Neural cell (in vitro differentiated cells): ENCODE measurements at regions not wholly inside any gene's neighbourhood (a gene's known extent, or its start where the extent isn't known, plus 50 kb on each side); places are given as distances from the start of the nearest gene placed in this dataset.

ENCODE experiments used
- H2AFZ ChIP-seq: fragments of 200-600, 300-800 bp; sonication (generic), shearing (Covaris generic); 2 replicates; pipeline ENCODE4 v1.6.0; 2014; ENCODE audit warnings: low read depth, mild to moderate bottlenecking, antibody characterized with exemption, low read length, moderate library complexity
- H3F3A ChIP-seq: fragments of 200-600 bp; shearing (Covaris generic); 2 replicates; pipeline ENCODE4 v1.6.1; 2016; ENCODE audit warnings: mild to moderate bottlenecking, moderate library complexity, mixed read lengths, antibody characterized with exemption, low read length; ENCODE audit not compliant: insufficient read depth, poor library complexity, severe bottlenecking
- H3K27ac ChIP-seq: fragments of 200-600, 300-800 bp; sonication (generic), shearing (Covaris generic); 2 replicates; pipeline ENCODE4 v1.5.1; 2014; ENCODE audit warnings: mild to moderate bottlenecking, low read length, moderate library complexity
- H3K27me3 ChIP-seq: fragments of 300-800, 200-600 bp; sonication (generic), shearing (Covaris generic); 2 replicates; pipeline ENCODE4 v1.6.0; 2014; ENCODE audit warnings: mild to moderate bottlenecking, low read depth, low read length, moderate library complexity; ENCODE audit not compliant: insufficient read depth
- H3K36me3 ChIP-seq: fragments of 300-800, 200-600 bp; sonication (generic), shearing (Covaris generic); 2 replicates; pipeline ENCODE4 v1.5.1; 2014; ENCODE audit warnings: mild to moderate bottlenecking, antibody characterized with exemption, low read length, moderate library complexity; ENCODE audit not compliant: insufficient read depth
- H3K4me2 ChIP-seq: fragments of 300-800, 200-600 bp; sonication (generic), shearing (Covaris generic); 2 replicates; pipeline ENCODE4 v1.6.0; 2014; ENCODE audit warnings: mild to moderate bottlenecking, low read length
- H3K4me3 ChIP-seq: fragments of 300-800, 200-600 bp; sonication (generic), shearing (Covaris generic); 2 replicates; pipeline ENCODE4 v1.5.1; 2014; ENCODE audit warnings: mild to moderate bottlenecking, low read length, moderate library complexity
- H3K79me2 ChIP-seq: fragments of 200-600 bp; shearing (Covaris generic); replicated peaks from 2 replicates; pipeline ENCODE4 v1.6.0; 2014; ENCODE audit warnings: mild to moderate bottlenecking, low read length, moderate library complexity; ENCODE audit not compliant: insufficient read depth
- H3K9ac ChIP-seq: fragments of 300-800, 200-600 bp; sonication (generic), shearing (Covaris generic); 2 replicates; pipeline ENCODE4 v1.6.1; 2016; ENCODE audit warnings: mild to moderate bottlenecking, low read length, mixed read lengths
- H3K9me2 ChIP-seq: fragments of 200-600 bp; shearing (Covaris generic); 2 replicates; pipeline ENCODE4 v1.6.1; 2016; ENCODE audit warnings: mild to moderate bottlenecking, low read length, mixed read lengths; ENCODE audit not compliant: insufficient read depth
- H3K9me3 ChIP-seq: fragments of 200-600, 300-800 bp; sonication (generic), shearing (Covaris generic); 2 replicates; pipeline ENCODE4 v1.6.1; 2016; ENCODE audit warnings: mild to moderate bottlenecking, mixed run types, low read length, moderate library complexity, mixed read lengths
- H4K20me1 ChIP-seq: fragments of 200-600 bp; shearing (Covaris generic); 2 replicates; pipeline ENCODE4 v1.6.1; 2016; ENCODE audit warnings: mild to moderate bottlenecking, mixed run types; ENCODE audit not compliant: insufficient read depth
- CTCF ChIP-seq: fragments of 450-650 bp; IDR thresholded peaks from 2 replicates; pipeline ENCODE4 v1.5.1; 2014; ENCODE audit warnings: antibody characterized with exemption, mild to moderate bottlenecking, moderate library complexity; ENCODE audit not compliant: poor library complexity, severe bottlenecking
- EP300 ChIP-seq: fragments of 450-650 bp; conservative IDR thresholded peaks from 2 replicates; pipeline ENCODE4 v1.6.1; 2014; ENCODE audit warnings: antibody characterized with exemption, mild to moderate bottlenecking, moderate library complexity; ENCODE audit not compliant: poor library complexity, severe bottlenecking
- EZH2 ChIP-seq: fragments of 200-600, 300-800 bp; shearing (Covaris generic), sonication (generic); IDR thresholded peaks from 2 replicates; pipeline ENCODE4 v1.6.1; 2014; ENCODE audit warnings: antibody characterized with exemption, low read length, borderline replicate concordance, mild to moderate bottlenecking; ENCODE audit not compliant: insufficient read depth, poor library complexity, severe bottlenecking
- MXI1 ChIP-seq: fragments of 450-650 bp; conservative IDR thresholded peaks from 2 replicates; pipeline ENCODE4 v1.6.1; 2014; ENCODE audit warnings: antibody characterized with exemption, mild to moderate bottlenecking; ENCODE audit not compliant: poor library complexity, severe bottlenecking
- POLR2AphosphoS5 ChIP-seq: IDR thresholded peaks from 2 replicates; pipeline ENCODE4 v1.6.1; 2012
- RAD21 ChIP-seq: fragments of 450-650 bp; conservative IDR thresholded peaks from 2 replicates; pipeline ENCODE4 v1.6.1; 2014; ENCODE audit warnings: antibody characterized with exemption, mild to moderate bottlenecking, moderate library complexity
- SMC3 ChIP-seq: fragments of 450-650 bp; conservative IDR thresholded peaks from 2 replicates; pipeline ENCODE4 v1.6.1; 2014; ENCODE audit warnings: antibody characterized with exemption, mild to moderate bottlenecking, moderate library complexity; ENCODE audit not compliant: poor library complexity
- TAF1 ChIP-seq: IDR thresholded peaks from 2 replicates; pipeline ENCODE4 v1.6.1; 2012; ENCODE audit warnings: low read depth
- TF ChIP-seq, protein P1 (sequence below): IDR thresholded peaks from 2 replicates; pipeline ENCODE4 v1.6.1; 2012; ENCODE audit warnings: borderline replicate concordance

DNA sequence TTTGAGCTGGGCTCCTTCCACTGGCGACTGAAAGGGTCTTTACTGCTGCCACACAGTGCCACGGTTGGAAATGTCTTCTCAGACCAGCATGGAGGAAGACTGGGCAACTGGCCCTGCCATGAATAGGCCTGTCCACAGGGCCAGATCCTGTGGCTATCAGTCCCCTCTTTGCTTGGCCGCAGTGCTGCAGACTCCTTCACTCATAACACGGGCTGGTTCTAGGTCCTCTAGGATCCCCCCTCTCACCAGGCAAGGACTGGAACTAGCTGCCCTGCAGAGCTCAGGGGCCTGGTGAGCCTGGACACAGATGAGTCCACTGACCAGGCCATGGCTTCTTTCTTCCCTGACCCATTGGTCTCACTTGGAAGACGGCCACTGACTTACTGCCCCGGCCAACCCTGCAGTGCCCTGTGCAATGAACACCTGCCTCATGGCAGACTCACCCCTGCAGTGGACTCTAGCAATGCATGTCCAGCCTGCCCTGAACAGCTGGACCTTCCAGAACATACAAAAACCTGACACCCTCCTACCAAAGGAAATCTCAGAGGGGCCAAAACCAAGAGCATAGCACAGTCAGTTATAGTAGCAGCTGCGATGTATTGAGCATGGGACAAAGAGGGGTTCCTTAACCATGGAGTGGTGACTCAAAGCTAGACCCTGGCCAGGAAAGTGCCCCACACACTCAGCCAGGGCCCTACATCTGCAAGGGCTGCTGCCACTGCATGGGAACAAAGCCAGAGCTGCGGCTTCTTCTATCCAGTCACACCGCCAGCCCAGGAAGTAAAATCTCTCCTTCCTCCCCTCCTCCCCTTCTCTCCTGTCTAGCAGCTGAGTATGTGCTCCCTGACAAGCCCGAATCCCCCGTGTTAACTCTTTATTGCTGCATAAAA lies 72.1 kb upstream of the ITGA11 start:
- no peaks in the 10 kb centered on the region for H3F3A ChIP-seq
- no peak overlapping the region for H3K27ac ChIP-seq
- no peaks in the 10 kb centered on the region for H3K79me2 ChIP-seq
- H3K9me2 ChIP-seq, result no peaks in the 10 kb centered on the region
- no peak overlapping the region for H2AFZ ChIP-seq
- no peak overlapping the region for H3K9ac ChIP-seq
- H3K4me2 ChIP-seq, result no peak overlapping the region
- no peak overlapping the region for H3K4me3 ChIP-seq
- TF ChIP-seq CTCF (no peak), SMC3 (no peak), POLR2AphosphoS5 (no peak), MXI1 (no peak), EZH2 (no peak), TAF1 (no peak), EP300 (no peak), RAD21 (no peak)
- TF ChIP-seq, protein P1, sequence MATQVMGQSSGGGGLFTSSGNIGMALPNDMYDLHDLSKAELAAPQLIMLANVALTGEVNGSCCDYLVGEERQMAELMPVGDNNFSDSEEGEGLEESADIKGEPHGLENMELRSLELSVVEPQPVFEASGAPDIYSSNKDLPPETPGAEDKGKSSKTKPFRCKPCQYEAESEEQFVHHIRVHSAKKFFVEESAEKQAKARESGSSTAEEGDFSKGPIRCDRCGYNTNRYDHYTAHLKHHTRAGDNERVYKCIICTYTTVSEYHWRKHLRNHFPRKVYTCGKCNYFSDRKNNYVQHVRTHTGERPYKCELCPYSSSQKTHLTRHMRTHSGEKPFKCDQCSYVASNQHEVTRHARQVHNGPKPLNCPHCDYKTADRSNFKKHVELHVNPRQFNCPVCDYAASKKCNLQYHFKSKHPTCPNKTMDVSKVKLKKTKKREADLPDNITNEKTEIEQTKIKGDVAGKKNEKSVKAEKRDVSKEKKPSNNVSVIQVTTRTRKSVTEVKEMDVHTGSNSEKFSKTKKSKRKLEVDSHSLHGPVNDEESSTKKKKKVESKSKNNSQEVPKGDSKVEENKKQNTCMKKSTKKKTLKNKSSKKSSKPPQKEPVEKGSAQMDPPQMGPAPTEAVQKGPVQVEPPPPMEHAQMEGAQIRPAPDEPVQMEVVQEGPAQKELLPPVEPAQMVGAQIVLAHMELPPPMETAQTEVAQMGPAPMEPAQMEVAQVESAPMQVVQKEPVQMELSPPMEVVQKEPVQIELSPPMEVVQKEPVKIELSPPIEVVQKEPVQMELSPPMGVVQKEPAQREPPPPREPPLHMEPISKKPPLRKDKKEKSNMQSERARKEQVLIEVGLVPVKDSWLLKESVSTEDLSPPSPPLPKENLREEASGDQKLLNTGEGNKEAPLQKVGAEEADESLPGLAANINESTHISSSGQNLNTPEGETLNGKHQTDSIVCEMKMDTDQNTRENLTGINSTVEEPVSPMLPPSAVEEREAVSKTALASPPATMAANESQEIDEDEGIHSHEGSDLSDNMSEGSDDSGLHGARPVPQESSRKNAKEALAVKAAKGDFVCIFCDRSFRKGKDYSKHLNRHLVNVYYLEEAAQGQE, result no peak
- H4K20me1 ChIP-seq, result no peaks in the 10 kb centered on the region
- H3K27me3 ChIP-seq, result no peaks in the 10 kb centered on the region
- H3K9me3 ChIP-seq, result no peaks in the 10 kb centered on the region
- no peaks in the 10 kb centered on the region for H3K36me3 ChIP-seq

GRCh38 chr15:68504681-68505170 lies 72.8 kb upstream of the ITGA11 start:
- Histone ChIP-seq H3K27me3 (no peaks in the 10 kb centered on the region), H3K9me3 (no peaks in the 10 kb centered on the region), H3K4me2 (no peak overlapping the region), H4K20me1 (no peaks in the 10 kb centered on the region), H3K27ac (no peak overlapping the region), H3K4me3 (no peak overlapping the region), H3K36me3 (no peaks in the 10 kb centered on the region), H3K79me2 (no peaks in the 10 kb centered on the region), H3F3A (no peaks in the 10 kb centered on the region), H2AFZ (no peak overlapping the region), H3K9ac (no peak overlapping the region), H3K9me2 (no peaks in the 10 kb centered on the region)
- TF ChIP-seq TAF1 (no peak), EZH2 (no peak), CTCF (no peak), EP300 (no peak), MXI1 (no peak), RAD21 (no peak), POLR2AphosphoS5 (no peak), SMC3 (no peak)
- TF ChIP-seq, protein P1, result no peak
